ENCODE measurements at regions not wholly inside any gene's neighbourhood (a gene's known extent, or its start where the extent isn't known, plus 50 kb on each side); places are given as distances from the start of the nearest gene placed in this dataset.

GRCh38 chr15:94777037-94777436, 545.7 kb downstream of the MCTP2 start:
- TF ChIP-seq CTCF (IDR thresholded peaks at IDR 0.05) (no peak), GABPA (IDR thresholded peaks at IDR 0.05; ENCODE audit: low read depth) (no peak), TCF12 (IDR thresholded peaks at IDR 0.05) (no peak), RFX5 (IDR thresholded peaks at IDR 0.05; ENCODE audit: low read length) (no peak), USF2 (IDR thresholded peaks at IDR 0.05; ENCODE audit: borderline replicate concordance, low read depth, low read length) (no peak), ZBTB33 (IDR thresholded peaks at IDR 0.05; ENCODE audit: borderline replicate concordance, low read depth) (no peak), EP300 (IDR thresholded peaks at IDR 0.05; ENCODE audit: borderline replicate concordance in 1 of 2, low read depth in 1 of 2, low read length in 1 of 2) (no peak), YY1 (IDR thresholded peaks at IDR 0.05; ENCODE audit: low read depth) (no peak)
